GM11168 (cell line): ENCODE measurements at regions not wholly inside any gene's neighbourhood (a gene's known extent, or its start where the extent isn't known, plus 50 kb on each side); places are given as distances from the start of the nearest gene placed in this dataset.

ENCODE experiments used
- in situ Hi-C: fragments of 300-500 bp; cut with MboI; formaldehyde crosslinking; loops from one replicate; pipeline ENCODE4 v1.12.0; 2022; ENCODE audit warnings: low sequenced_read_pairs; ENCODE audit not compliant: unreplicated experiment

- in situ Hi-C loops = loop anchor here (5.0 kb wide), 1 partner anchor 536 kb away; no protein-coding TSS in a partner anchor
Observed at GRCh38 chr11:95693298-95693697, 96.3 kb downstream of the FAM76B start.

GRCh38 chr11:95692526-95693260 lies 96.9 kb downstream of the FAM76B start:
- in situ Hi-C loops = loop anchor here (5.0 kb wide), 1 partner anchor 535 kb away; no protein-coding TSS in a partner anchor

GRCh38 chr11:95690100-95690499 lies 99.5 kb downstream of the FAM76B start:
- in situ Hi-C loops = loop anchor here (5.0 kb wide), 1 partner anchor 533 kb away; no protein-coding TSS in a partner anchor

DNA sequence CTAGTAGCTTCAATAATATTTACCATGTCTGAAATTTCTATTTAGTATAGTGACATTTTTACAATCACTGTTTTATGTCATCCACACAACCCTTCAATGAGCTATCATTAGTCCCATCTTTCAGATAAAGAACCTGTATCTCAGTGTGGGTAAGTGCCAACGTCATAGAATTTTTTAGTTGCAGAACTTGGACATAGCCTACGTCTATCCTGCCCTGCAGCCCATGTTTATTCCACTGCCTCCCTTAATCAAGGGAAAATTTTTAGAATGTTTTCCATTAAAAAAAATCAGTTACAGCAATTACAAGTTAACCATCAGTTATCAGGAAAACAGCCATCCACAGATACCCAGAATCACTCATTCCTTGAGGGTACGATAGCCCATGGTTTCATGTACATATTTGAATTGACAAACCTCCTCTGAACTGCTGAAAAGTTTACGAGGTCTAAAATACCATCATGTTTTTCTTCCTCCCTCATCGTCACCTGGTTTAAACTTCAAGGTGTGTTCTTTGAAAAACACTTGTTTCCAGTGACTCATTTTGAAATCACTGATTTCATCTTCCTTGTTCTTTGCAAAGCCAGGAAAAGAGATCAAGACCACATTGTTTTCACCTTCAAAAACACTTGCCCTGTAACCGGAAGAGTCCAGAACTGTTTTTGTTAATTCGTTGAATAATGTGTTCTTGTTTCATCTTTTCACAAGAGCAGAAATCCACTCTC lies 100.9 kb downstream of the FAM76B start:
- in situ Hi-C loops = no loop called here

GRCh38 chr11:95688015-95688414 lies 101.6 kb downstream of the FAM76B start:
- in situ Hi-C loops = no loop called here

DNA sequence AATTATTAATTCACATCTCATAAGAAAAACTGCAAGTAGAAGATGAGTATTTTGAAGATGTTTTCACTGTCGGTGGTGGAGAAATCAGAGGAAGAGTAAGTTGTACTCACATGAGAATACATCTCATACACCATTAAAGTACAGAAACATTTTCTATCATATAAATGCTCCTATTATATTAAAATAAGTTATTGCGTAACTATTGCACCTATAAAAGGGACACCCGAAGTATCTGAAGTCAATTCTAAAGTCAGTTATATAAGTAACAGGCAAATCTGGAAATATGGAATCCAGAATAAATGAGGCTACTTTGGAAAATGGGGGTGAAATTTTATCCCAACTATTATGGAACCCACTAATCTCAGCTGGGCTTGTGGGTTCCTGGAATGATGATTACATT lies 103.3 kb downstream of the FAM76B start:
- in situ Hi-C loops = no loop called here

DNA sequence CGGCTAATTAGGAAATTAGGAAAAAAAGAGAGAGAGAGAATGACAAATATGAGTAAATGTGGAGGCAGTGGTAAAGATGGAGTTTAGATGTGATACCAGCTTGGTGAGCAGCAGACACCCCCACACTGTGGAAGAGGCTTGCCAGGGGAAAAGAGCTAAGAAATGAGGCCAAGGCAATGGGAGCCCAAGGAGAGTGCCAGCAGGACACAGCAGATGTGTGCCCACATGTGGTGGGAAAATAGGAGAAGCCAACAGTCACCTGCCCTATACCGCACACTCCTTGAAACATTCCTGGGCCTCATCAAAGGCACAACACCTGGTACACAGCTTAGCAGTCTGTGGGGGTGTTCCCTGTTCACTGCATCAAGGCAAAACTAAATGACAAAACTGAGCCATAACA lies 104.9 kb downstream of the FAM76B start:
- in situ Hi-C loops = no loop called here

DNA sequence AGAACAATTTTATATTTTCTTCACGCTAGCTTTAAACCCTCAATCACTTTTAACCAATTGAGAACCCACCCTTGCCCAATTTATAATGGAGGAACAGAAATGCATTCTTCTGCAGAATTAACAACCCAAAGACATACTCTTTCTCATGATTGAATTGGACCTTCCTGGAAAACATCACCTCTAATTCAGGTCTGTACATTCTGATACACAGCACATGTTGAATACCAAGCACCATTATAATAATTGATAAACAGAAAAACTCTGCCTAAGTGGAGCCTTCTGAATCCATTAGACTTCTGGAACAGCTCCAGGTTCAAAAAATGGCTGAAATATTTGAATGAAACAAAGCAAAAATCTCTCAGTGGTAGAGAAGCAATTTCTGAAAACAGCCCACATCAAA lies 105.4 kb downstream of the FAM76B start:
- in situ Hi-C loops = no loop called here

GRCh38 chr11:95682552-95682951 lies 107.0 kb downstream of the FAM76B start:
- in situ Hi-C loops = no loop called here

GRCh38 chr11:95680169-95680929 lies 109.2 kb downstream of the FAM76B start:
- in situ Hi-C loops = no loop called here

- in situ Hi-C loops = no loop called here
Observed at GRCh38 chr11:95678988-95679387, 110.6 kb downstream of the FAM76B start.

DNA sequence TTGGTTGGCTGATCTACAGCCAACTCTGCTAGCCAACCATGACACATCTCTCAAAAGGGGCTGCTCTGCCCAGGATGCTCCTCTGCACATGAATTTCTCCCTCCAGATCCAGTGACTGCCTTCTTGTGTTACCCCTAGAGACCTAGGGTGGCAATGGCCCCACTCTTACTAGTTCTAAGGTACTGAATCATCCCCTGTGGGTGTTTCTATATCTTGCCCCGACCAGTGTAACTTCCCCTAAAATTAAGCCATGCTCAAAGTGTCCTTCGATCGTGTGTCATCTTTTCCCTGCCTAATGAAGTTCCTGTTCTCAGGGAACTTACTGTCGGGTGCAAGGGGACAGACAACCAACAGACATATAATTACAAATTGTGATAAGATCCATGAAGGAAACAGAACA lies 113.3 kb downstream of the FAM76B start:
- in situ Hi-C loops = no loop called here

DNA sequence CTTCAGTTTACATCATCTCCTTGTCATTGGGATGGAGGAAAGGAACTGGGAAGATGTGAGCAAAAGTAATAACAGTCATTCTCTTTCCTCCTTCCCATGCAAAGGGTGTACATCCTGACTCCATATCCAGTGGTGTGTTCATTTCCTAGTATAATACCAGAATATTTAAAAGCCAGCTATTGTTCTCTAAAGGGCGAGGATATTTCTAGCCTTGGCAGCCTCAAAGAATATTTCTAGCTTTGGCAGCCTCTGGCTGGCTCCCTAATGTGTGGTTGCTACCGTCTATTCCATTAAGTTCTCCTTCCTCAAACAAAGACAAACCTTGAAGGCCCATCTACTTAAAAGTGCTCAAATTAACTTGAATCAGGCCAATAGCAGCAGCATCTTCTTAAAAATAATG lies 114.0 kb downstream of the FAM76B start:
- in situ Hi-C loops = no loop called here

- in situ Hi-C loops = no loop called here
Observed at GRCh38 chr11:95674657-95675358, 114.8 kb downstream of the FAM76B start.

GRCh38 chr11:95671768-95672167 lies 117.8 kb downstream of the FAM76B start:
- in situ Hi-C loops = no loop called here

GRCh38 chr11:95668131-95668530 lies 121.5 kb downstream of the FAM76B start:
- in situ Hi-C loops = no loop called here

- in situ Hi-C loops = no loop called here
Observed at GRCh38 chr11:95661162-95661561, 128.4 kb downstream of the FAM76B start.

GRCh38 chr11:95660038-95660437 lies 129.5 kb downstream of the FAM76B start:
- in situ Hi-C loops = no loop called here

- in situ Hi-C loops = no loop called here
Observed at GRCh38 chr11:95659088-95659487, 130.5 kb downstream of the FAM76B start.

- in situ Hi-C loops = no loop called here
Observed at GRCh38 chr11:95655536-95655935, 134.0 kb downstream of the FAM76B start.
